GM23338 (cell line): ENCODE measurements at regions not wholly inside any gene's neighbourhood (a gene's known extent, or its start where the extent isn't known, plus 50 kb on each side); places are given as distances from the start of the nearest gene placed in this dataset.

Experiments used
- ATAC-seq: fragments of 200-7000 bp; cut with Tn5 transposase; 3 replicates; pipeline ENCODE4 v1.9.1; 2020
- DNase-seq: peaks from one replicate; pipeline ENCODE4 v3.0.0-alpha.2; 2015; ENCODE audit warnings: low spot score
- H2AFZ ChIP-seq: fragments of 200-600 bp; sonication (generic); 2 replicates; pipeline ENCODE4 v1.8.0; 2016; ENCODE audit warnings: antibody characterized with exemption, mild to moderate bottlenecking, moderate library complexity
- H3F3A ChIP-seq: fragments of 200-600 bp; sonication (generic); replicated peaks from 2 replicates; pipeline ENCODE4 v1.8.0; 2017; ENCODE audit warnings: antibody characterized with exemption, mixed run types, low read depth
- H3K27ac ChIP-seq: fragments of 200-600 bp; sonication (generic); 2 replicates; pipeline ENCODE4 v1.6.1; 2016; ENCODE audit warnings: low read depth
- H3K27me3 ChIP-seq: fragments of 200-600 bp; sonication (generic); 2 replicates; pipeline ENCODE4 v1.8.0; 2016; ENCODE audit warnings: mild to moderate bottlenecking, mixed run types, moderate library complexity; ENCODE audit not compliant: insufficient read depth
- H3K36me3 ChIP-seq: fragments of 200-600 bp; sonication (generic); 2 replicates; pipeline ENCODE4 v1.8.0; 2016; ENCODE audit warnings: mild to moderate bottlenecking; ENCODE audit not compliant: insufficient read depth
- H3K4me1 ChIP-seq: fragments of 200-600 bp; sonication (generic); 2 replicates; pipeline ENCODE4 v1.8.0; 2016; ENCODE audit warnings: mild to moderate bottlenecking, moderate library complexity; ENCODE audit not compliant: insufficient read depth
- H3K4me2 ChIP-seq: fragments of 200-600 bp; sonication (generic); 2 replicates; pipeline ENCODE4 v1.7.1; 2017; ENCODE audit warnings: mixed run types
- H3K4me3 ChIP-seq: fragments of 200-600 bp; sonication (generic); 2 replicates; pipeline ENCODE4 v1.6.1; 2016; ENCODE audit warnings: mixed run types
- H3K79me2 ChIP-seq: fragments of 200-600 bp; sonication (generic); replicated peaks from 2 replicates; pipeline ENCODE4 v1.8.0; 2017; ENCODE audit warnings: mild to moderate bottlenecking; ENCODE audit not compliant: insufficient read depth
- H3K9me2 ChIP-seq: fragments of 200-600 bp; sonication (generic); 2 replicates; pipeline ENCODE4 v1.8.0; 2017; ENCODE audit not compliant: insufficient read depth
- H4K20me1 ChIP-seq: fragments of 200-600 bp; sonication (generic); replicated peaks from 2 replicates; pipeline ENCODE4 v1.8.0; 2017; ENCODE audit warnings: mild to moderate bottlenecking; ENCODE audit not compliant: insufficient read depth
- H3K27ac Mint-ChIP-seq: 2 replicates; pipeline ENCODE4 v1.8.0; 2020; ENCODE audit warnings: inconsistent platforms, mild to moderate bottlenecking, moderate library complexity, mixed read lengths
- H3K27me3 Mint-ChIP-seq: 3 replicates; pipeline ENCODE4 v1.8.0; 2022; ENCODE audit warnings: low read depth, mild to moderate bottlenecking, moderate library complexity, mixed read lengths, inconsistent platforms; ENCODE audit not compliant: insufficient read depth, poor library complexity
- H3K36me3 Mint-ChIP-seq: 3 replicates; pipeline ENCODE4 v1.8.0; 2021; ENCODE audit warnings: low read depth, mild to moderate bottlenecking, inconsistent platforms, moderate library complexity, mixed read lengths
- H3K4me1 Mint-ChIP-seq: 3 replicates; pipeline ENCODE4 v1.8.0; 2020; ENCODE audit warnings: mild to moderate bottlenecking, inconsistent platforms, mixed read lengths
- H3K4me3 Mint-ChIP-seq: 3 replicates; pipeline ENCODE4 v1.8.0; 2021; ENCODE audit warnings: moderate library complexity, mild to moderate bottlenecking, inconsistent platforms, mixed read lengths
- H3K9me3 Mint-ChIP-seq: 3 replicates; pipeline ENCODE4 v1.8.0; 2020; ENCODE audit warnings: moderate library complexity, mild to moderate bottlenecking, inconsistent platforms, mixed read lengths
- EZH2 ChIP-seq: fragments of 200-600 bp; sonication (generic); IDR thresholded peaks from one replicate; pipeline ENCODE4 v1.8.0; 2017; ENCODE audit warnings: antibody characterized with exemption, mild to moderate bottlenecking, low read depth; ENCODE audit not compliant: unreplicated experiment
- NANOG ChIP-seq: IDR thresholded peaks from 2 replicates; pipeline ENCODE4 v1.6.1; 2016; ENCODE audit warnings: antibody characterized with exemption, borderline replicate concordance
- ZNF331 ChIP-seq: fragments of 250-450 bp; sonication (Bioruptor Pico); IDR thresholded peaks from 2 replicates; pipeline ENCODE4 v1.5.0; 2020; ENCODE audit warnings: low read depth, mild to moderate bottlenecking, moderate library complexity
- TF ChIP-seq, protein P1 (sequence below), 2 experiments: fragments of 200-600 bp in 1 of 2; sonication (generic) in 1 of 2; conservative IDR thresholded peaks; 2 replicates each; pipeline versions ENCODE4 v1.5.1 to v1.6.1; 2016 to 2017; ENCODE audit warnings: antibody characterized with exemption in 2 of 2, low read depth in 2 of 2, mild to moderate bottlenecking in 2 of 2, moderate library complexity in 1 of 2

GRCh38 chr2:114384441-114384840 is 58.0 kb upstream of the DPP10 start:
- Mint-ChIP-seq H3K27ac (no peak overlapping the region), H3K36me3 (no peaks in the 10 kb centered on the region; the same call in 2 of the 3 replicates), H3K4me1 (peaks cover 5% of the 10 kb centered on the region), H3K27me3 (peaks cover 3% of the 10 kb centered on the region), H3K9me3 (peaks cover 35% of the 10 kb centered on the region), H3K4me3 (no peak overlapping the region)
- no peak overlapping the region for H3K27ac ChIP-seq
- no peak for ATAC-seq
- TF ChIP-seq EZH2, result no peak
- no peaks in the 10 kb centered on the region for H3K27me3 ChIP-seq
- H3K79me2 ChIP-seq, result no peaks in the 10 kb centered on the region
- H3K9me2 ChIP-seq, result 0 out of 2 replicates have a peak, but pooled peaks cover 4% of the 10 kb centered on the region
- no peaks in the 10 kb centered on the region for H4K20me1 ChIP-seq
- H2AFZ ChIP-seq, result no peak overlapping the region
- no peaks in the 10 kb centered on the region for H3K4me1 ChIP-seq
- no peak overlapping the region for H3K4me2 ChIP-seq
- no peak overlapping the region for H3K4me3 ChIP-seq
- no peaks in the 10 kb centered on the region for H3F3A ChIP-seq
- no peaks in the 10 kb centered on the region; the same call in 1 of the 2 replicates for H3K36me3 ChIP-seq
- no peak for DNase-seq

DNA sequence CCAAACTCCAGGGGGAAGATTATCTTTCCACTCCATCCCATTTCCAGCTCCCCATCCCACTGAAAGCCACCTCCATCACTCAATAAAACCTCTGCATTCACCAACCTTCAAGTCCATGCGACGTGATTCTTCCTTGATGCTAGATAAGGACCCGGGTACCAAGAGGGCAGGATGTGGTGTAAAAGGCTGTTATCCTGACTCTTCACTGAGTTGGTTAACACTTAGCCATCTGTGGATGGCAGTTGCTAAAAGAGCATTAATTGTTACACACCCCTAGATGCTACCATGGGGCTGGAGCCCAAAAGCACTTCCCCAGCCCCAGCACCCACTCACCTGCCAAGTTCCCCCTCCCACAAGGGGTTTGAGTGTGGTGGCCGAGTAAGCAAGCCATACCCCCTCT is 53.4 kb upstream of the DPP10 start:
- Histone ChIP-seq H3F3A (no peaks in the 10 kb centered on the region), H3K27me3 (no peaks in the 10 kb centered on the region), H3K4me3 (no peak overlapping the region), H3K9me2 (0 out of 2 replicates have a peak, but pooled peaks cover 4% of the 10 kb centered on the region), H3K4me1 (0 out of 2 replicates have a peak, but pooled peaks cover 4% of the 10 kb centered on the region), H4K20me1 (no peaks in the 10 kb centered on the region), H3K36me3 (no peaks in the 10 kb centered on the region; the same call in 1 of the 2 replicates), H3K4me2 (no peak overlapping the region), H3K27ac (no peak overlapping the region), H2AFZ (no peak overlapping the region), H3K79me2 (no peaks in the 10 kb centered on the region)
- peaks cover 7% of the 10 kb centered on the region; the same call in 2 of the 3 replicates for H3K36me3 Mint-ChIP-seq
- H3K27ac Mint-ChIP-seq, result no peak overlapping the region
- peaks cover 9% of the 10 kb centered on the region for H3K4me1 Mint-ChIP-seq
- H3K4me3 Mint-ChIP-seq, result no peak overlapping the region
- H3K9me3 Mint-ChIP-seq, result peaks cover 45% of the 10 kb centered on the region
- ATAC-seq, result no peak
- no peak for DNase-seq
- H3K27me3 Mint-ChIP-seq, result no peaks in the 10 kb centered on the region
- TF ChIP-seq NANOG, result no peak
- TF ChIP-seq, protein P1, sequence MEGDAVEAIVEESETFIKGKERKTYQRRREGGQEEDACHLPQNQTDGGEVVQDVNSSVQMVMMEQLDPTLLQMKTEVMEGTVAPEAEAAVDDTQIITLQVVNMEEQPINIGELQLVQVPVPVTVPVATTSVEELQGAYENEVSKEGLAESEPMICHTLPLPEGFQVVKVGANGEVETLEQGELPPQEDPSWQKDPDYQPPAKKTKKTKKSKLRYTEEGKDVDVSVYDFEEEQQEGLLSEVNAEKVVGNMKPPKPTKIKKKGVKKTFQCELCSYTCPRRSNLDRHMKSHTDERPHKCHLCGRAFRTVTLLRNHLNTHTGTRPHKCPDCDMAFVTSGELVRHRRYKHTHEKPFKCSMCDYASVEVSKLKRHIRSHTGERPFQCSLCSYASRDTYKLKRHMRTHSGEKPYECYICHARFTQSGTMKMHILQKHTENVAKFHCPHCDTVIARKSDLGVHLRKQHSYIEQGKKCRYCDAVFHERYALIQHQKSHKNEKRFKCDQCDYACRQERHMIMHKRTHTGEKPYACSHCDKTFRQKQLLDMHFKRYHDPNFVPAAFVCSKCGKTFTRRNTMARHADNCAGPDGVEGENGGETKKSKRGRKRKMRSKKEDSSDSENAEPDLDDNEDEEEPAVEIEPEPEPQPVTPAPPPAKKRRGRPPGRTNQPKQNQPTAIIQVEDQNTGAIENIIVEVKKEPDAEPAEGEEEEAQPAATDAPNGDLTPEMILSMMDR (conservative IDR thresholded peaks at IDR 0.05; ENCODE audit: low read depth in 2 of 2), result no peak
- TF ChIP-seq ZNF331 (CRISPR knock-in tag), result no peak
